GM12873 (cell line): ENCODE measurements at regions not wholly inside any gene's neighbourhood (a gene's known extent, or its start where the extent isn't known, plus 50 kb on each side); places are given as distances from the start of the nearest gene placed in this dataset.

Experiments
- TF ChIP-seq, protein P1 (sequence below): IDR thresholded peaks from 2 replicates; pipeline ENCODE4 v1.5.1; 2012; ENCODE audit warnings: low read depth, mild to moderate bottlenecking, moderate library complexity, low read length, control low read depth; ENCODE audit not compliant: insufficient read depth; ENCODE audit errors: missing control alignments

DNA sequence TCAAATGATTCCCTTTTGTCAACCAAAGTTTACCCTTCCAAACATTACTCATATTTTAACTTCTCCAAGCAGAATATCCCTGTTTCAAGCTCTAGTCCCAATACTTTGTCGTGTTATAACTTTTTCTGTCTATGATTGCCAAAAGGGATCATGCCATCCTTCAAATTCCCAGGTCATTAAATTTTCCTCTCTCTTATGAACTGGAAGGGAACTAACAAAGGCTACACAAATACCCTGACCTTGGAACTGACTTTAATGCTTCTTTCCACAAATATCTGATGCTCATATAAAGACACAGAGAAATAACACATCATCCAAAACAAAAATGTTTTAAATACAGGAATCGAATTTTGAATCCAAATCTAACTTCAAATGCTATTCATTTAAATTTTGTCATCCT lies 1352.7 kb downstream of the CDH11 start:
- TF ChIP-seq, protein P1, sequence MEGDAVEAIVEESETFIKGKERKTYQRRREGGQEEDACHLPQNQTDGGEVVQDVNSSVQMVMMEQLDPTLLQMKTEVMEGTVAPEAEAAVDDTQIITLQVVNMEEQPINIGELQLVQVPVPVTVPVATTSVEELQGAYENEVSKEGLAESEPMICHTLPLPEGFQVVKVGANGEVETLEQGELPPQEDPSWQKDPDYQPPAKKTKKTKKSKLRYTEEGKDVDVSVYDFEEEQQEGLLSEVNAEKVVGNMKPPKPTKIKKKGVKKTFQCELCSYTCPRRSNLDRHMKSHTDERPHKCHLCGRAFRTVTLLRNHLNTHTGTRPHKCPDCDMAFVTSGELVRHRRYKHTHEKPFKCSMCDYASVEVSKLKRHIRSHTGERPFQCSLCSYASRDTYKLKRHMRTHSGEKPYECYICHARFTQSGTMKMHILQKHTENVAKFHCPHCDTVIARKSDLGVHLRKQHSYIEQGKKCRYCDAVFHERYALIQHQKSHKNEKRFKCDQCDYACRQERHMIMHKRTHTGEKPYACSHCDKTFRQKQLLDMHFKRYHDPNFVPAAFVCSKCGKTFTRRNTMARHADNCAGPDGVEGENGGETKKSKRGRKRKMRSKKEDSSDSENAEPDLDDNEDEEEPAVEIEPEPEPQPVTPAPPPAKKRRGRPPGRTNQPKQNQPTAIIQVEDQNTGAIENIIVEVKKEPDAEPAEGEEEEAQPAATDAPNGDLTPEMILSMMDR = no peak

DNA sequence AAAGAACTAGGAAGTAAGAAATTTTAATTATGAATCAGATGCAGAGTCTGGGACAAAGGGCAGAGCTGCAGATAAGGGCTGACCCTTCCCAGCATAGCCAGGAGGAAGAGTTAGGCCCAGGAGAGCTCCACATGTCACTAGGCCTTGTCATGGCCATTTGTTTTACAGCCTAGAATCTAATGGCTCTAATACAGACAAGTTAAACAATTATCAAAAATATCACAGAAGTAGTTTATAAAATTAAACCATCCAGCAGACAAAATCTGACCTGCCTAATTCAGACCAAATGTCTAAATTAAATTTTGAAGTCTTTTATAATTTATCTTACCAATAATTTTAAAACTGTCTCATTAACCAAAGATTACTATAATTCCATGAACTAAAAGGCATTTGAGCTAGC lies 1369.5 kb downstream of the CDH11 start:
- TF ChIP-seq, protein P1 = no peak

DNA sequence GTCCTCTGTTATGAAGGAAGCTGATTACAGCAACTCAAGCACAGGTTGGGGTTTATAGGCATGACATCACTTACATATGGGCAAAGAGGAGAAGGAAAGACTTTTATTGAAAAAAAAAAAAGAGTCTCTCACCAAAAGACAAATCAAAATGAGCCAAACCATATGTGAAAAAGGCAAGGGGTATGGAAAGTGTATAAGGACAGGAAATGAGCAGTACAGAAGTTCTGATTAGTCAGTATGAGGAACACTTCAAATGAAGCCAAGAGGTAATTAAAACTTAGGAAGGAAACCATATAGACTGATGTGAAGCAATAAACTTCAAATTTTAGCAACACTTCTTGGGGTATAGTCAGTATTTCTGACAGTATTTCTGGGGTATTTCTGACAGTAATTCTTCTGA lies 1372.6 kb downstream of the CDH11 start:
- TF ChIP-seq, protein P1 = no peak

DNA sequence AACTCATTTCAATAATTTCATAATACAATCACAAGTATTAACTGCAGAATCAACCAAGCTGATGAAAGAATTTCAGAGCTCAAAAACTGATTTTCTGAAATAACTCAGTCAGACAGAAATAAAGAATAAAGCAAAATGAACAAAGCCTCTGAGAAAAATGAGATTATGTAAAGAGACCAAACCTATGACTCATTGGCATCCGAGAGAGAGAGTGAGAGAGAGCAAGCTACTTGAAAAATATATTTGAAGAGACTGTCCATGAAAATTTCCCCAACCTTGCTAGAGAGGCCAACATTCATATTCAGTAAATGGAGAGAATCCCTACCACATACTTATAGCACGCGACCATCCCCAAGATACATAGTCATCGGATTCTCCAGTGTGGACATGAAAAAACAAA lies 1376.4 kb downstream of the CDH11 start:
- TF ChIP-seq, protein P1 = no peak

DNA sequence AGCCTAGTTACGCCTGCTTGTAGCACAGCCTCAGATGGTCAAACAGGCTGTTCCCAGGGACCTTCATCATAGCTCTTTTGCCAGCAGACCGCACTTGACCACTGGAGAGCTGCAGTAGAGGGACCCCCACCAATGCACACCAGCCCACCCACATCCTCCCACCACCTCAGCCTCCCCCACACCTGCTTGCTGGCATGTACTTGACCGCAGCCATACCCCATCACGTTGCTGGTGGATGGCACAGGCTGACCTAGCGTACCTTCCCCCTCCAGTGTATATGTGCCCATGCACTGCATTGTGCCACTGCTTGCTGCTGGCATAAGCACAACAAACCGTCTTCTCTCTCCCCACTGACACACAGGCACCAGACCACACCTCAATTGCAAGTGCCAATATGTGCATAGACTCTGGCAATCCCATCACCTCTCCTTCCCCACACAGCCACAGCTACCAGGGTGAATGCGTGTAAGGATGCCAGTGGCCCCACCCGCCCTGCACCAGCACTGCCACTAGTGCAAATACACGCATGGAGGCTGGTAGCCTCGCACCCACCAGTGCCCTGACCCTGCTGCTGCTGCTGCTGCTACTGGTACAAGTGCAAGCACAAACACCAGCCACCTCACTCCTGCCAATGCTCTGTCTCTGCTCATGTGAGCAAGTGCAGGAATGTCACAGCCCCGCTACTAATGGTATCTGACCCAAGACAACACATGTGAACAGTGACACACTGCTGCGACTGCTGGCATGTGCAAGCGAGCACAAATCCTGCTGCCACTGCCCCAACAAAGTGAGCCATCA lies 1377.6 kb downstream of the CDH11 start:
- TF ChIP-seq, protein P1 = no peak

DNA sequence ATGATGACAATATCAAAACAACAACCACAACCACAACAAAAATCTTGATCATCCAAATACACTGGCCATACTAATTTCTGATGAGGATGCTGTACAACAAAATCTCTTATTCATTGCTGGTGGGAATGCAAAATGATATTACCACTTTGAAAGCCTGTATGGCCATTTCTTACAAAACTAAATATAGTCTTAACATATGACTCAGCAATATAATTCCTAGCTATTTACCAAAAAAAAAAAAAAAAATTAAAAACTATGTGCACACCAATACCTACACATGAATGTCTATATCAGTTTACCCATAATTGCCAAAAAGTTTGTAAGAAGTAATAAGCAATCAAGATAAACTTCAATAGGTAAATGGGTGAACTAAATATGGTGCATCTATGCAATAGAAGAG lies 1379.7 kb downstream of the CDH11 start:
- TF ChIP-seq, protein P1 = no peak

DNA sequence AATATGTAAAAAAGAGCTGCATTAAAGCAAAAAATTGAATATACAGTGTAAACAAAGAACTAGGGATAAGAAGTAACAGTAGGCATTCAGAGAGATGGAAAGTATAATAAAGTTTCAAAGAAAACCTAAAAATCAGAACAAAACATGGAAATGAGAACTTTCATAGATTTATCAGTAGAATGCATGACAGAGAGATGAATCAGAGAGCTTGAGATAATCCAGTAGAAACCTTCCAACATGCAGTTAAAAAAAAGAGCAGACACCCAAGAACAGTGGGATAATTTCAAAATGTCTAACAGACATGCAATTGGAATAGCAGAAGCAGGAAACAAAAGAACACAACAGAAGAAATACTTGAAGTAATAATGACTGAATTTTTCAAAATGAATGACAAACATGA lies 1384.2 kb downstream of the CDH11 start:
- TF ChIP-seq, protein P1 = no peak
